ENCODE measurements at regions not wholly inside any gene's neighbourhood (a gene's known extent, or its start where the extent isn't known, plus 50 kb on each side); places are given as distances from the start of the nearest gene placed in this dataset.

DNA sequence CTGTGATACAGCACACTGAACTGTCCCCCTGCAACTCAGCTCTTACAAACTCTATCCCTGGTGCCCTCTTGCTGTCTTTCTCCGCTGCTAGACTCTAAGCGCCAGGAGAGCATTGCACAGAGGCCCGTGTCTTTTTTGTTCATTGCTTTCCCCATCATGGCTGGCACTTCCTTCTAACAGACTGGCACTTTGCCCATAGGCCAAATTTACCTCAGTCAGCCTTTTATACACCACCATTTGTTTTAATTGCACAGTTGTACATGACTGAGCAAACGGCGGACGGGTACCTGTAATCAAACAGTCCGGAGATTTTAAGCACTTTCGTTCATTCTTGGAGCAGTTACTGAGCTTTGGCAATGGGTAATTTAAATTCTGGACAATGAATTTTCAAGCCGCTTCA lies 102.2 kb upstream of the CLINT1 start:
- TF ChIP-seq, protein P1, sequence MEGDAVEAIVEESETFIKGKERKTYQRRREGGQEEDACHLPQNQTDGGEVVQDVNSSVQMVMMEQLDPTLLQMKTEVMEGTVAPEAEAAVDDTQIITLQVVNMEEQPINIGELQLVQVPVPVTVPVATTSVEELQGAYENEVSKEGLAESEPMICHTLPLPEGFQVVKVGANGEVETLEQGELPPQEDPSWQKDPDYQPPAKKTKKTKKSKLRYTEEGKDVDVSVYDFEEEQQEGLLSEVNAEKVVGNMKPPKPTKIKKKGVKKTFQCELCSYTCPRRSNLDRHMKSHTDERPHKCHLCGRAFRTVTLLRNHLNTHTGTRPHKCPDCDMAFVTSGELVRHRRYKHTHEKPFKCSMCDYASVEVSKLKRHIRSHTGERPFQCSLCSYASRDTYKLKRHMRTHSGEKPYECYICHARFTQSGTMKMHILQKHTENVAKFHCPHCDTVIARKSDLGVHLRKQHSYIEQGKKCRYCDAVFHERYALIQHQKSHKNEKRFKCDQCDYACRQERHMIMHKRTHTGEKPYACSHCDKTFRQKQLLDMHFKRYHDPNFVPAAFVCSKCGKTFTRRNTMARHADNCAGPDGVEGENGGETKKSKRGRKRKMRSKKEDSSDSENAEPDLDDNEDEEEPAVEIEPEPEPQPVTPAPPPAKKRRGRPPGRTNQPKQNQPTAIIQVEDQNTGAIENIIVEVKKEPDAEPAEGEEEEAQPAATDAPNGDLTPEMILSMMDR (conservative IDR thresholded peaks at IDR 0.05; ENCODE audit: low read length): no peak
- no peak for TF ChIP-seq EZH2phosphoT487 (IDR thresholded peaks at IDR 0.05; ENCODE audit: borderline replicate concordance, low read depth, low read length)
